H9 (cell line): ENCODE measurements at regions not wholly inside any gene's neighbourhood (a gene's known extent, or its start where the extent isn't known, plus 50 kb on each side); places are given as distances from the start of the nearest gene placed in this dataset.

Experiments
- DNase-seq: peaks from one replicate; pipeline ENCODE4 v3.0.0-alpha.2; 2017
- H2AFZ ChIP-seq: one replicate; pipeline ENCODE4 v1.6.1; 2013; ENCODE audit warnings: mild to moderate bottlenecking, low read length, control low read depth, moderate library complexity
- H2AK5ac ChIP-seq: 2 replicates; pipeline ENCODE4 v1.6.1; 2013; ENCODE audit warnings: low read length, control low read depth, mixed read lengths; ENCODE audit not compliant: insufficient read length
- H2BK120ac ChIP-seq: one replicate; pipeline ENCODE4 v1.6.1; 2013; ENCODE audit warnings: low read depth, mild to moderate bottlenecking, low read length, control low read depth, inconsistent platforms; ENCODE audit not compliant: poor library complexity, severe bottlenecking
- H2BK12ac ChIP-seq: 2 replicates; pipeline ENCODE4 v1.6.1; 2013; ENCODE audit warnings: low read length, control low read depth, mixed read lengths, low read depth; ENCODE audit not compliant: insufficient read length
- H2BK15ac ChIP-seq: 2 replicates; pipeline ENCODE4 v1.6.1; 2013; ENCODE audit warnings: low read depth, low read length, control low read depth
- H2BK20ac ChIP-seq: one replicate; pipeline ENCODE4 v1.6.1; 2013; ENCODE audit warnings: low read depth, mild to moderate bottlenecking, low read length, control low read depth, inconsistent platforms; ENCODE audit not compliant: poor library complexity, severe bottlenecking
- H2BK5ac ChIP-seq: 2 replicates; pipeline ENCODE4 v1.6.1; 2013; ENCODE audit warnings: low read length, control low read depth, mixed read lengths; ENCODE audit not compliant: insufficient read length
- H3K14ac ChIP-seq: 2 replicates; pipeline ENCODE4 v1.6.1; 2013; ENCODE audit warnings: low read length, control low read depth; ENCODE audit not compliant: insufficient read depth
- H3K18ac ChIP-seq: 2 replicates; pipeline ENCODE4 v1.6.1; 2013; ENCODE audit warnings: low read depth, mild to moderate bottlenecking, mixed read lengths, low read length, control low read depth; ENCODE audit not compliant: insufficient read length
- H3K23ac ChIP-seq: 2 replicates; pipeline ENCODE4 v1.6.1; 2013; ENCODE audit warnings: low read length, control low read depth, mixed read lengths, low read depth; ENCODE audit not compliant: insufficient read length
- H3K23me2 ChIP-seq: 2 replicates; pipeline ENCODE4 v1.6.1; 2013; ENCODE audit warnings: low read depth, mild to moderate bottlenecking, mixed read lengths, low read length, control low read depth; ENCODE audit not compliant: insufficient read length, poor library complexity, severe bottlenecking
- H3K27ac ChIP-seq: 2 replicates; pipeline ENCODE4 v1.5.1; 2013; ENCODE audit warnings: low read length, control low read depth, mixed read lengths, low read depth; ENCODE audit not compliant: insufficient read length
- H3K27me3 ChIP-seq: 2 replicates; pipeline ENCODE4 v1.6.1; 2013; ENCODE audit warnings: low read length, control low read depth, inconsistent platforms; ENCODE audit not compliant: insufficient read depth
- H3K4ac ChIP-seq: 2 replicates; pipeline ENCODE4 v1.6.1; 2013; ENCODE audit warnings: low read depth, mild to moderate bottlenecking, control low read depth, inconsistent platforms, low read length, moderate library complexity
- H3K4me1 ChIP-seq: 2 replicates; pipeline ENCODE4 v1.6.1; 2013; ENCODE audit warnings: low read length, control low read depth, inconsistent platforms; ENCODE audit not compliant: insufficient read depth
- H3K4me2 ChIP-seq: 2 replicates; pipeline ENCODE4 v1.6.1; 2013; ENCODE audit warnings: low read length, control low read depth, mixed read lengths; ENCODE audit not compliant: insufficient read length, insufficient read depth
- H3K56ac ChIP-seq: 2 replicates; pipeline ENCODE4 v1.6.1; 2013; ENCODE audit warnings: low read depth, mild to moderate bottlenecking, mixed read lengths, low read length, control low read depth; ENCODE audit not compliant: insufficient read length
- H3K79me1 ChIP-seq: 2 replicates; pipeline ENCODE4 v1.6.1; 2013; ENCODE audit warnings: low read depth, mild to moderate bottlenecking, moderate library complexity, low read length, control low read depth, inconsistent platforms; ENCODE audit not compliant: insufficient read depth, poor library complexity, severe bottlenecking
- H3K79me2 ChIP-seq: 2 replicates; pipeline ENCODE4 v1.6.1; 2013; ENCODE audit warnings: low read length, control low read depth, inconsistent platforms; ENCODE audit not compliant: insufficient read depth
- H3K9ac ChIP-seq: 2 replicates; pipeline ENCODE4 v1.6.1; 2013; ENCODE audit warnings: low read length, control low read depth, mixed read lengths; ENCODE audit not compliant: insufficient read length; ENCODE audit errors: extremely low read depth
- H3K9me3 ChIP-seq: one replicate; pipeline ENCODE4 v1.6.1; 2013; ENCODE audit warnings: low read depth, low read length, inconsistent platforms; ENCODE audit not compliant: control insufficient read depth
- H3T11ph ChIP-seq: one replicate; pipeline ENCODE4 v1.6.1; 2013; ENCODE audit warnings: mild to moderate bottlenecking, low read length, control low read depth, inconsistent platforms
- H4K20me1 ChIP-seq: one replicate; pipeline ENCODE4 v1.6.1; 2013; ENCODE audit not compliant: control insufficient read depth, insufficient read length, insufficient read depth
- H4K5ac ChIP-seq: 2 replicates; pipeline ENCODE4 v1.6.1; 2013; ENCODE audit warnings: low read depth, mild to moderate bottlenecking, mixed read lengths, low read length, control low read depth; ENCODE audit not compliant: insufficient read length
- H4K8ac ChIP-seq: replicated peaks from 2 replicates; pipeline ENCODE4 v1.6.1; 2013; ENCODE audit warnings: low read length, control low read depth, mixed read lengths, low read depth; ENCODE audit not compliant: insufficient read length
- H4K91ac ChIP-seq: 2 replicates; pipeline ENCODE4 v1.6.1; 2013; ENCODE audit warnings: low read depth, mild to moderate bottlenecking, moderate library complexity, mixed read lengths, low read length, control low read depth; ENCODE audit not compliant: insufficient read length
- H3K27ac Mint-ChIP-seq, 3 experiments: 2 replicates in 2 of 3; 3 replicates in 1 of 3; pipeline ENCODE4 v1.8.0; 2020 to 2021; ENCODE audit warnings: mixed read lengths in 3 of 3, mild to moderate bottlenecking in 1 of 3, moderate library complexity in 1 of 3
- H3K27me3 Mint-ChIP-seq: 2 replicates; pipeline ENCODE4 v1.8.0; 2021; ENCODE audit warnings: low read depth, mild to moderate bottlenecking, moderate library complexity, mixed read lengths
- H3K36me3 Mint-ChIP-seq, 3 experiments: 2 replicates in 2 of 3; 3 replicates in 1 of 3; pipeline ENCODE4 v1.8.0; 2020 to 2021; ENCODE audit warnings: low read depth in 3 of 3, mixed read lengths in 3 of 3; ENCODE audit not compliant: insufficient read depth in 1 of 3
- H3K4me1 Mint-ChIP-seq, 2 experiments: 2 replicates each; pipeline ENCODE4 v1.8.0; 2020; ENCODE audit warnings: mixed read lengths in 2 of 2
- H3K4me3 Mint-ChIP-seq, 2 experiments: 2 replicates in 1 of 2; 3 replicates in 1 of 2; pipeline ENCODE4 v1.8.0; 2020 to 2021; ENCODE audit warnings: mild to moderate bottlenecking in 2 of 2, mixed read lengths in 2 of 2, moderate library complexity in 1 of 2
- H3K9me3 Mint-ChIP-seq, 2 experiments: 2 replicates in 1 of 2; 3 replicates in 1 of 2; pipeline ENCODE4 v1.8.0; 2020; ENCODE audit warnings: mild to moderate bottlenecking in 2 of 2, mixed read lengths in 2 of 2, moderate library complexity in 1 of 2
- CTCF ChIP-seq: fragments of 200-600 bp; sonication (generic); conservative IDR thresholded peaks from 3 replicates; pipeline ENCODE4 v1.8.0; 2021; ENCODE audit warnings: antibody characterized with exemption, mild to moderate bottlenecking
- WGBS: extraction: QIAGEN DNeasy Blood & Tissue Kit; methylation state at CpG from one replicate; pipeline ENCODE4 v1.1.7; 2013; ENCODE audit warnings: missing lambda C conversion rate, low lambda C conversion rate, mixed read lengths; ENCODE audit not compliant: insufficient read length; ENCODE audit errors: extremely low coverage; 5-methylcytosine and 5-hydroxymethylcytosine counted together

GRCh38 chr10:55158633-55159032, 357.6 kb upstream of the PCDH15 start:
- no peak overlapping the region for H3K23ac ChIP-seq
- peak overlapping the region in 1 of 3 experiments; percentile 22; a peak in 1 of 7 replicates for H3K27ac Mint-ChIP-seq
- no peak overlapping the region for H4K91ac ChIP-seq
- H3K9me3 Mint-ChIP-seq = no peaks in the 10 kb centered on the region
- no CpG with 5 or more reads among the region's 1 CpG for WGBS
- no peak for DNase-seq
- H4K8ac ChIP-seq = no peak overlapping the region
- H3K79me1 ChIP-seq = no peaks in the 10 kb centered on the region
- no peak overlapping the region for H3K18ac ChIP-seq
- no peak overlapping the region for H3K14ac ChIP-seq
- no peak overlapping the region for H3K27ac ChIP-seq
- no peak overlapping the region for H4K5ac ChIP-seq
- no peaks in the 10 kb centered on the region for H3K23me2 ChIP-seq
- H3K79me2 ChIP-seq = no peaks in the 10 kb centered on the region
- H2BK15ac ChIP-seq = no peak overlapping the region
- H2BK12ac ChIP-seq = no peak overlapping the region
- H2BK5ac ChIP-seq = no peak overlapping the region
- H3K4me2 ChIP-seq = no peak overlapping the region
- no peak overlapping the region for H3T11ph ChIP-seq
- no peak overlapping the region for H2BK20ac ChIP-seq
- no peaks in the 10 kb centered on the region for H4K20me1 ChIP-seq
- H3K4me1 ChIP-seq = no peaks in the 10 kb centered on the region; the same call in 1 of the 2 replicates
- no peak overlapping the region for H3K9ac ChIP-seq
- no peak overlapping the region for H3K4me3 Mint-ChIP-seq
- H3K36me3 Mint-ChIP-seq = no peaks in the 10 kb centered on the region
- H2BK120ac ChIP-seq = no peak overlapping the region
- H3K4ac ChIP-seq = no peak overlapping the region
- no peak overlapping the region for H2AFZ ChIP-seq
- no peak overlapping the region for H3K56ac ChIP-seq
- no peaks in the 10 kb centered on the region for H3K27me3 Mint-ChIP-seq
- no peak overlapping the region for H2AK5ac ChIP-seq
- no peaks in the 10 kb centered on the region for H3K27me3 ChIP-seq
- peaks cover 5 to 23% of the 10 kb centered on the region in 2 experiments for H3K4me1 Mint-ChIP-seq
- H3K9me3 ChIP-seq = no peaks in the 10 kb centered on the region
- TF ChIP-seq CTCF = no peak
